WERI-Rb-1 (cell line): ENCODE measurements at regions not wholly inside any gene's neighbourhood (a gene's known extent, or its start where the extent isn't known, plus 50 kb on each side); places are given as distances from the start of the nearest gene placed in this dataset.

Experiments
- DNase-seq: peaks from one replicate; pipeline ENCODE4 v3.0.0-alpha.2; 2020
- H3K27ac ChIP-seq: fragments of 250-450 bp; sonication (Bioruptor Pico); 2 replicates; pipeline ENCODE4 v1.5.1; 2020; ENCODE audit warnings: mild to moderate bottlenecking, moderate library complexity
- H3K27me3 ChIP-seq: fragments of 250-450 bp; sonication (Bioruptor Pico); 2 replicates; pipeline ENCODE4 v1.5.1; 2021; ENCODE audit warnings: mild to moderate bottlenecking, low read depth, moderate library complexity; ENCODE audit not compliant: insufficient read depth, severe bottlenecking
- H3K36me3 ChIP-seq: fragments of 250-450 bp; sonication (Bioruptor Pico); 2 replicates; pipeline ENCODE4 v1.5.1; 2020; ENCODE audit warnings: mild to moderate bottlenecking, moderate library complexity
- H3K4me3 ChIP-seq: 2 replicates; pipeline ENCODE4 v1.5.1; 2011; ENCODE audit warnings: low read depth, mild to moderate bottlenecking, control low read depth, low read length
- H3K9me3 ChIP-seq: fragments of 250-450 bp; sonication (Bioruptor Pico); 2 replicates; pipeline ENCODE4 v1.5.1; 2021; ENCODE audit warnings: mild to moderate bottlenecking, moderate library complexity; ENCODE audit not compliant: severe bottlenecking
- TF ChIP-seq, protein P1 (sequence below): IDR thresholded peaks from 2 replicates; pipeline ENCODE4 v1.5.1; 2011; ENCODE audit warnings: low read depth, mild to moderate bottlenecking, control low read depth, inconsistent platforms, low read length

DNA sequence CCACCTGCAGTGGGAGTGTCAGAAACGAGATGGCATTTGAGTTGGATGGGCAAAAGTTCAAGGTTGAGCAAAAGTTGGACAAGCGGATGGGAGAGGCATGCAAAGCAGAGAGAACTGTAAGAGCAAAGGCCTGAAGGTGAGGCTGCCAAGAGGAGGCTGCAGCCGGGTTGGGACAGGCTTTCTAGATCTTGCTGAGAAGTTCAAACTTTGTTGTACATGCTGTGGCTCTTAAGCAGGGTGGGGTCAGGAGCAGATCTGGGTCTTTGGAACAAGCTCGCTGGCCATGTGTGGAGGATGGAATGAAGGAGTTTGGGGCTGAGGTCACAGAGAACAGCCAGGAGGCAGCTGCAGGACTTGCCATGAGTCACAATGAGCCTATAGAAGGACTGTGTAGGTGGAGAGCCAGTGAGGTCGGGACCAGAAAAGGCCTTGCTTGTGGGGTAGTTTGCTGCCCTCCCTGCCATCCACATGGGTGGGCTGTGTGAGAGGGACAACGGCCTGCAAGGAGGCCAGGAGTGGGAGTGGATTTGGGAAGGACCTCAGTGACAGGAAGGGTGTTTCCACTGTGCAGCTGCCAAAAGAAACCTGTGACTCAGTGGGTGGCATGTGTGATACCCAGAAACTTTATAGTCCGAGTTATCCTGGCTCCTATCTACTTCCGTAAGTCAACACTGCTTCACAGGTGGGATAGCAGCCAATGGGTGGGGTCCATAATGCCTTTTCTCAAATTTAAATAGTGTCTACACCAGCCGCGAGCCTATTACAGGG is 210.4 kb downstream of the MID1IP1 start:
- Histone ChIP-seq H3K4me3 (no peak overlapping the region), H3K9me3 (no peaks in the 10 kb centered on the region), H3K27me3 (no peaks in the 10 kb centered on the region), H3K27ac (no peak overlapping the region), H3K36me3 (no peaks in the 10 kb centered on the region)
- TF ChIP-seq, protein P1, sequence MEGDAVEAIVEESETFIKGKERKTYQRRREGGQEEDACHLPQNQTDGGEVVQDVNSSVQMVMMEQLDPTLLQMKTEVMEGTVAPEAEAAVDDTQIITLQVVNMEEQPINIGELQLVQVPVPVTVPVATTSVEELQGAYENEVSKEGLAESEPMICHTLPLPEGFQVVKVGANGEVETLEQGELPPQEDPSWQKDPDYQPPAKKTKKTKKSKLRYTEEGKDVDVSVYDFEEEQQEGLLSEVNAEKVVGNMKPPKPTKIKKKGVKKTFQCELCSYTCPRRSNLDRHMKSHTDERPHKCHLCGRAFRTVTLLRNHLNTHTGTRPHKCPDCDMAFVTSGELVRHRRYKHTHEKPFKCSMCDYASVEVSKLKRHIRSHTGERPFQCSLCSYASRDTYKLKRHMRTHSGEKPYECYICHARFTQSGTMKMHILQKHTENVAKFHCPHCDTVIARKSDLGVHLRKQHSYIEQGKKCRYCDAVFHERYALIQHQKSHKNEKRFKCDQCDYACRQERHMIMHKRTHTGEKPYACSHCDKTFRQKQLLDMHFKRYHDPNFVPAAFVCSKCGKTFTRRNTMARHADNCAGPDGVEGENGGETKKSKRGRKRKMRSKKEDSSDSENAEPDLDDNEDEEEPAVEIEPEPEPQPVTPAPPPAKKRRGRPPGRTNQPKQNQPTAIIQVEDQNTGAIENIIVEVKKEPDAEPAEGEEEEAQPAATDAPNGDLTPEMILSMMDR = no peak
- no peak for DNase-seq

DNA sequence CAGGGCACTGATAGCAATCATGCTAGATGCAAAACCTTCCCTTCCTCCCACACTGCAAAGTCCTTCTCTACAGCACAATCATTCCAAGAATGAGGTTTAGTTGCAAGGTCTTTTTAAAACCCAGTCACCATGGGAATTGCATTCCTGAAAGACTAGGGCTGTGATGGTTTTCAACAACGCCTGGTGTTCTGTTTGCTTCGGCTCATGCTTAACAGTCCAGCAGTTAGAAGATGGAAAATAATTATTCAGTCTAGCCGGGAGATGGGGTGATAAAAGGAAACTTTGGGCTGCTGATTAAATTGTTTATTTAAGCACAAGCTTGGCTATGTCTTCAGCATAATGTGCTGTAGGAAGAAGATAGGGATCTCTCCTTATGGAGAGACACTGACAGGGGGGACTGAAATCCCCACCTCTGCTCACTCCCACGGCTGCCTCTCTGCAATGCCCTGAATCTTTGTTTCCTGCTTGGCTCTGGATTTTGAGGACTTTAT is 211.4 kb downstream of the MID1IP1 start:
- Histone ChIP-seq H3K27me3 (no peaks in the 10 kb centered on the region), H3K4me3 (no peak overlapping the region), H3K36me3 (no peaks in the 10 kb centered on the region), H3K27ac (no peak overlapping the region), H3K9me3 (no peaks in the 10 kb centered on the region)
- TF ChIP-seq, protein P1 = no peak
- no peak for DNase-seq

DNA sequence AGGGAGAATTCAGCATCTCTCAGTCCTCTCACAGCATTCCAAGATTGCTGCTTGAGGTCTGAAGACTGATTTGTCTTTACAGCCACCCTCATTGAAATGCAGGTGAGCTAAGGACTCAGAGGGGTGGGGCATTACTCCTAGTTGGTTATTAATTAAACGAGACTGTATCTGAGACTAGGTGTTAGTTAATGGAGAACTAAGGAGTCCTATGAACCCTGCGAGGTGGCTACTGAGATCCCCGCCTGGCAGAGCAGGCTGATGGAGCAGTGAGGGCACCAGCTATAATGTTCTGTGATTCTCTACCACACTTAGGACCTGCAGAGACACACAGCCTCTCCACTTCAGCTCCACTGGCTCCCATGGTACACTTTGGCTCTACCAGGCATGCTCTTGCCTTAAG is 215.3 kb downstream of the MID1IP1 start:
- DNase-seq = no peak
- Histone ChIP-seq H3K4me3 (no peak overlapping the region), H3K36me3 (no peaks in the 10 kb centered on the region), H3K27ac (no peak overlapping the region), H3K9me3 (no peaks in the 10 kb centered on the region), H3K27me3 (no peaks in the 10 kb centered on the region)
- TF ChIP-seq, protein P1 = no peak

DNA sequence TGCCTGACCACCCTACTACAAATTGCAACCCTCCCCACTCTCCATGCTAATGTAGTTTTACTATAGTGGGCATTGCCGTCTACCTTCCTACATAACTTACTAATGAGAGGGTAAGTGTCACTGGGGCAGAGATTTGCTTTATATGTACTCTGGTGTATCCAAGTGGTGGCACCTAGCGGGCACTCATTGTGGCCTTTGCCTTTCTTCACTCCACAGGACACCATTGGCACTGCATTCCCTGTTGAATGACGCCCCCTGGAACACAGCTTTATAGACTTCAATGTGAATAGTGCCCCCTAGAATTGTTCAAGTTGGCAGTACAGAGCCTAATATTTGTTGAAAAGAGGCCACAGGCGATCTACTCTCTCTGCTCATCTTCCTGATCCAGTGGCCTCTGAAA is 215.8 kb downstream of the MID1IP1 start:
- Histone ChIP-seq H3K27ac (no peak overlapping the region), H3K27me3 (no peaks in the 10 kb centered on the region), H3K36me3 (no peaks in the 10 kb centered on the region), H3K4me3 (no peak overlapping the region), H3K9me3 (no peaks in the 10 kb centered on the region)
- no peak for DNase-seq
- TF ChIP-seq, protein P1 = no peak

DNA sequence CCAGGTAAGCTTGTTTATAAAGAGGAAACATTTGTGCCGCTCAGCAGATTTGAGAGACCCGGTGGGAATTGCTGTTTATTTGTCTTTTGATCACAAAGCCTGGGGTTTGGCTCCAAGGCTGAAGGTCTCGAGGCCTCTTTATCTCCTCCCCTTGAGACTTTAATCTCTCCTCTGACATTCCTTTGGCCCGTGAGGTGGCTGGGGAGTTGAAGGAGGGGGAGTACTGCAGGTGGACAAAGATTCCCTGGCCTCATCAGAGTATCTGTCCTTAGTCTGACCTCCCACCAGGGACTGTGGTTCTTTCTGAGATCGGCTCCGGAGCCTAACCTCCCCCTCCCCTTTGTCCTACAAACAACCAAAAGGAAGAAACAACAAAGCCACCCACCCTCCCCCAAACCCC is 216.5 kb downstream of the MID1IP1 start:
- TF ChIP-seq, protein P1 = no peak
- Histone ChIP-seq H3K27ac (no peak overlapping the region), H3K36me3 (no peaks in the 10 kb centered on the region), H3K27me3 (no peaks in the 10 kb centered on the region), H3K9me3 (no peaks in the 10 kb centered on the region), H3K4me3 (no peak overlapping the region)
- no peak for DNase-seq

DNA sequence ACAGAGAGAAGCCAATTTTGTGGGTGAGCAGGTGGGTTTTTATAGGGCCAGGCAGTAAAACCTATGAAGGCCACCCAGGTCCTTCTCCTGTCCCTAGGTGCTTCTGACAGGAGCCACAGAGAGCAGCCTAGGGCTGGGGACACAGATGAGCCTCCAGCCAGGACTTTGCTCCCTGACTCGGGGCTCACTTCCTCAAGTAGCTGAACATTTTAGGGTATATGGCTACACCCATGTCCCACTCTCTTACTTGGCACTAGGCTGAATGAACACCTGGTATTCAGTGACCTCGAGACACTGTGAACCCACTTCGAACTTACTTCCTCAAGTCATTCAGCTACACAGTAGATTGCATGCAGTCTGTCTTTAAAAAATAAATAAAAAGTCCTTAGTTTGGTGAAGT is 217.3 kb downstream of the MID1IP1 start:
- Histone ChIP-seq H3K27me3 (no peaks in the 10 kb centered on the region), H3K36me3 (no peaks in the 10 kb centered on the region), H3K9me3 (no peaks in the 10 kb centered on the region), H3K27ac (no peak overlapping the region), H3K4me3 (no peak overlapping the region)
- TF ChIP-seq, protein P1 = no peak
- no peak for DNase-seq
